Activated naive CD4-positive, alpha-beta T cell treated with anti-CD3 and anti-CD28 coated beads for 36 hours (primary cell): ENCODE measurements at regions not wholly inside any gene's neighbourhood (a gene's known extent, or its start where the extent isn't known, plus 50 kb on each side); places are given as distances from the start of the nearest gene placed in this dataset.

ENCODE experiments used
- CTCF ChIA-PET: fragments of 350-600 bp; sonication (Branson Sonifier 250); formaldehyde crosslinking; loops from one replicate; lab custom pipeline; 2021; ENCODE audit warnings: antibody characterized with exemption; lab: Charles Lee
- DNase-seq: peaks from one replicate; pipeline ENCODE4 v3.0.0-alpha.2; 2020
- H3K27ac Mint-ChIP-seq: one replicate; pipeline ENCODE4 v1.8.0; 2021; ENCODE audit warnings: mild to moderate bottlenecking, mixed read lengths
- H3K27me3 Mint-ChIP-seq: one replicate; pipeline ENCODE4 v1.8.0; 2021; ENCODE audit warnings: low read depth, mixed read lengths
- H3K36me3 Mint-ChIP-seq: one replicate; pipeline ENCODE4 v1.8.0; 2021; ENCODE audit warnings: low read depth, mixed read lengths
- H3K4me1 Mint-ChIP-seq: one replicate; pipeline ENCODE4 v1.8.0; 2021; ENCODE audit warnings: low read depth, mixed read lengths
- H3K4me3 Mint-ChIP-seq: one replicate; pipeline ENCODE4 v1.8.0; 2021; ENCODE audit warnings: mild to moderate bottlenecking, moderate library complexity, mixed read lengths
- H3K9me3 Mint-ChIP-seq: one replicate; pipeline ENCODE4 v1.8.0; 2021; ENCODE audit warnings: mixed read lengths
- intact Hi-C: fragments of 100-400 bp; cut with micrococcal nuclease; formaldehyde crosslinking; loops from one replicate; pipeline ENCODE4 v1.15.1; 2023

DNA sequence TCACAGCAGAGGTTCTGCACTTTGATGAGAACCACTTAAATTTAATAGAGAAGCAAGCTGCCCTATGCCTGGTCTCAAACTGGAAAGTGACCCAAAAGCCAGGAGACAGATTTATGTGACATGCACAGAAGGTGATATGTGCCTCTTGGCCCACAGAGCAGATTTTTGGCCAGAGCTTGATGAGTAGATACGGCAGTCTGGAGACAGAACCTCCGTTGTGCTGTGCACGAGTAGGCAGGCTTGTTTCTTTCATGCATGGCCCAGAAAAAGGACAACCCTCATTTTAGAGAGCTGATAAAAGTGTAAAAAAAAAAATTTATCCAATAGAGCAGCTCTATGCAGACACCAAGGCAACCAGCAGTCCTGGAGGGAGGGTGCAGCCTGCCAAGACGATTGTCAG lies 423.1 kb downstream of the CNTN6 start:
- CTCF ChIA-PET = interaction anchor here (0.6 kb wide), 2 partner anchors 75 to 133 kb away, joined by 5 to 7 read pairs; no protein-coding TSS in a partner anchor
- no peak overlapping the region for H3K27ac Mint-ChIP-seq
- intact Hi-C loops = no loop called here
- no peaks in the 10 kb centered on the region for H3K27me3 Mint-ChIP-seq
- no peak overlapping the region for H3K4me3 Mint-ChIP-seq
- DNase-seq = no peak
- peaks cover 6% of the 10 kb centered on the region for H3K9me3 Mint-ChIP-seq
- no peaks in the 10 kb centered on the region for H3K36me3 Mint-ChIP-seq
- H3K4me1 Mint-ChIP-seq = no peaks in the 10 kb centered on the region

DNA sequence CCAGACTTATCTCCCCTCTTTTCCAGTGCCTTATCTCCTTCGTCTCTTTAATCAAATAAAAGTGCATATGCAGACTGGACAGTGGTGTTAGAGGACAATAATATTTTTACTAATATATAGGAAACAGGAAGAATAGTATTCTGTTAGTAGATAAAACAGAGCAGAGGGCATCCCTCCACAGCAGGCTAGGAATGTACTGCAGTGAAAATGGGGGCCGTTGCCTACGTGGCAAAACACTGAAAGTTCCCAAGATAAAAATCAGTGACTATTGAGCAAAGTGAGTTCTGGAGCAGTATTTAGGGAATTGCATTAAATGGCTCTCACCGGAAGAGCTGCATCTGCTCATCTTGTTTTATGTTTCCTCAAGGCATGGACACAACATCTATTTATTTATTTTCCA lies 435.0 kb downstream of the CNTN6 start:
- CTCF ChIA-PET = no interaction called here
- Mint-ChIP-seq H3K4me1 (no peaks in the 10 kb centered on the region), H3K36me3 (no peaks in the 10 kb centered on the region), H3K4me3 (no peak overlapping the region), H3K9me3 (peaks cover 10% of the 10 kb centered on the region), H3K27ac (no peak overlapping the region), H3K27me3 (no peaks in the 10 kb centered on the region)
- no peak for DNase-seq
- intact Hi-C loops = no loop called here

GRCh38 chr3:1528621-1529020 lies 435.8 kb downstream of the CNTN6 start:
- H3K4me3 Mint-ChIP-seq = no peak overlapping the region
- no peak overlapping the region for H3K27ac Mint-ChIP-seq
- no peaks in the 10 kb centered on the region for H3K36me3 Mint-ChIP-seq
- H3K27me3 Mint-ChIP-seq = no peaks in the 10 kb centered on the region
- DNase-seq = no peak
- CTCF ChIA-PET = interaction anchor here (0.7 kb wide), 1 partner anchor 10 kb away, joined by 5 read pairs; no protein-coding TSS in a partner anchor
- H3K9me3 Mint-ChIP-seq = peaks cover 5% of the 10 kb centered on the region
- H3K4me1 Mint-ChIP-seq = no peaks in the 10 kb centered on the region
- intact Hi-C loops = no loop called here

GRCh38 chr3:1529676-1530075 lies 436.9 kb downstream of the CNTN6 start:
- Mint-ChIP-seq H3K27me3 (no peaks in the 10 kb centered on the region), H3K36me3 (no peaks in the 10 kb centered on the region), H3K4me3 (no peak overlapping the region), H3K4me1 (no peaks in the 10 kb centered on the region), H3K9me3 (peaks cover 5% of the 10 kb centered on the region), H3K27ac (no peak overlapping the region)
- intact Hi-C loops = no loop called here
- DNase-seq = no peak
- CTCF ChIA-PET = no interaction called here

GRCh38 chr3:1531981-1532380 lies 439.2 kb downstream of the CNTN6 start:
- no peak for DNase-seq
- Mint-ChIP-seq H3K27me3 (no peaks in the 10 kb centered on the region), H3K27ac (no peak overlapping the region), H3K4me1 (no peaks in the 10 kb centered on the region), H3K4me3 (no peak overlapping the region), H3K36me3 (no peaks in the 10 kb centered on the region), H3K9me3 (peaks cover 4% of the 10 kb centered on the region)
- intact Hi-C loops = no loop called here
- CTCF ChIA-PET = no interaction called here

- Mint-ChIP-seq H3K4me1 (no peaks in the 10 kb centered on the region), H3K27ac (no peak overlapping the region), H3K36me3 (no peaks in the 10 kb centered on the region), H3K9me3 (peaks cover 6% of the 10 kb centered on the region), H3K27me3 (no peaks in the 10 kb centered on the region), H3K4me3 (no peak overlapping the region)
- intact Hi-C loops = no loop called here
- CTCF ChIA-PET = no interaction called here
- no peak for DNase-seq
Measured at GRCh38 chr3:1532935-1533606, 440.2 kb downstream of the CNTN6 start.

DNA sequence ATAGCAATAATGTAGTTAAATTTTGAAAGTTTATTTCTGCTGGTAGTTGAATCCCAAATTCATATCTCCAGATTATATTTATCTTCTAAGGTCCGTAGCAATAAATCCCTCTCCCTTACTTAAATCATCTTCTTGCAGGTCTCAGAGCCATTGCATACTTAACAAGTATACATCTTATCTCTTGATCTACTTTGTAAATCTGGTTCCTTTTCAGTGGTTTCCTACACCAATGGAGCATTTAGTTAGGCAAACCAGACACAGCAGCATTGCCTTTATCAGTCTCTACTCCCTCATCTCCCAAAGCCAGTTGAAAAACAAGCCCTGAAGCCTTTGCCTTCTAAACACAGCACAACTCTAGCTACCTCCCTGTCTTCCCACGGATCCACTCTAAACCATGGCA lies 440.9 kb downstream of the CNTN6 start:
- Mint-ChIP-seq H3K36me3 (no peaks in the 10 kb centered on the region), H3K27me3 (no peaks in the 10 kb centered on the region), H3K4me1 (no peaks in the 10 kb centered on the region), H3K27ac (no peak overlapping the region), H3K9me3 (peaks cover 5% of the 10 kb centered on the region), H3K4me3 (no peak overlapping the region)
- CTCF ChIA-PET = no interaction called here
- intact Hi-C loops = no loop called here
- no peak for DNase-seq

DNA sequence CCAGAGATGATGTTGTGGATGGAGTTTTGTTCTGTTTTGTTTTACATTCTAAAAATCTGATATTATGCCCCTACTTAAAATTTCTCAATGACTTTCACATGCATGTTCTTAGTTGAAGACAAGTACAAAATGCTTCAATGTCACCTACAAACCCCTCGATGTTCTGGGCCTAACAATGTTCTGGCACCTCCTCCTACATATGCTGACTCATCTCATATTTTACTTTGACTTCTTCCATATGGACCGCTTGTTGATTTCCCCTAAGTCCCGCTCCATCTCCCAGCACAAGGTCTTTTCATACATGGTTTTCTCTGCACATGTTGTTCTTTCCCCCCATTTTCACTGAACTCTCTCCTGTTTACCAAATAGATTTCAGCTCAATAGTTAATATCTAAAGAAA lies 441.4 kb downstream of the CNTN6 start:
- no peak overlapping the region for H3K4me3 Mint-ChIP-seq
- H3K36me3 Mint-ChIP-seq = no peaks in the 10 kb centered on the region
- DNase-seq = no peak
- no peak overlapping the region for H3K27ac Mint-ChIP-seq
- CTCF ChIA-PET = no interaction called here
- H3K27me3 Mint-ChIP-seq = no peaks in the 10 kb centered on the region
- peaks cover 7% of the 10 kb centered on the region for H3K9me3 Mint-ChIP-seq
- H3K4me1 Mint-ChIP-seq = no peaks in the 10 kb centered on the region
- intact Hi-C loops = no loop called here

GRCh38 chr3:1535361-1535760 lies 442.5 kb downstream of the CNTN6 start:
- CTCF ChIA-PET = no interaction called here
- Mint-ChIP-seq H3K4me3 (no peak overlapping the region), H3K9me3 (peaks cover 9% of the 10 kb centered on the region), H3K27ac (no peak overlapping the region), H3K4me1 (no peaks in the 10 kb centered on the region), H3K27me3 (no peaks in the 10 kb centered on the region), H3K36me3 (no peaks in the 10 kb centered on the region)
- no peak for DNase-seq
- intact Hi-C loops = no loop called here

- no peaks in the 10 kb centered on the region for H3K36me3 Mint-ChIP-seq
- H3K9me3 Mint-ChIP-seq = peaks cover 9% of the 10 kb centered on the region
- H3K27me3 Mint-ChIP-seq = no peaks in the 10 kb centered on the region
- no peak overlapping the region for H3K27ac Mint-ChIP-seq
- H3K4me3 Mint-ChIP-seq = no peak overlapping the region
- no peak for DNase-seq
- no peaks in the 10 kb centered on the region for H3K4me1 Mint-ChIP-seq
- intact Hi-C loops = no loop called here
- CTCF ChIA-PET = no interaction called here
Measured at GRCh38 chr3:1540686-1541085, 447.9 kb downstream of the CNTN6 start.

GRCh38 chr3:1551741-1552140 lies 458.9 kb downstream of the CNTN6 start:
- no peaks in the 10 kb centered on the region for H3K9me3 Mint-ChIP-seq
- CTCF ChIA-PET = no interaction called here
- no peaks in the 10 kb centered on the region for H3K4me1 Mint-ChIP-seq
- DNase-seq = no peak
- no peaks in the 10 kb centered on the region for H3K36me3 Mint-ChIP-seq
- no peaks in the 10 kb centered on the region for H3K27me3 Mint-ChIP-seq
- no peak overlapping the region for H3K4me3 Mint-ChIP-seq
- intact Hi-C loops = no loop called here
- no peak overlapping the region for H3K27ac Mint-ChIP-seq

- Mint-ChIP-seq H3K27ac (no peak overlapping the region), H3K27me3 (no peaks in the 10 kb centered on the region), H3K36me3 (no peaks in the 10 kb centered on the region), H3K4me3 (no peak overlapping the region), H3K4me1 (no peaks in the 10 kb centered on the region), H3K9me3 (no peaks in the 10 kb centered on the region)
- DNase-seq = no peak
- CTCF ChIA-PET = interaction anchor here (0.5 kb wide), 1 partner anchor 824 kb away, joined by 3 read pairs; no protein-coding TSS in a partner anchor
- intact Hi-C loops = no loop called here
Measured at GRCh38 chr3:1552831-1553230, 460.0 kb downstream of the CNTN6 start.

DNA sequence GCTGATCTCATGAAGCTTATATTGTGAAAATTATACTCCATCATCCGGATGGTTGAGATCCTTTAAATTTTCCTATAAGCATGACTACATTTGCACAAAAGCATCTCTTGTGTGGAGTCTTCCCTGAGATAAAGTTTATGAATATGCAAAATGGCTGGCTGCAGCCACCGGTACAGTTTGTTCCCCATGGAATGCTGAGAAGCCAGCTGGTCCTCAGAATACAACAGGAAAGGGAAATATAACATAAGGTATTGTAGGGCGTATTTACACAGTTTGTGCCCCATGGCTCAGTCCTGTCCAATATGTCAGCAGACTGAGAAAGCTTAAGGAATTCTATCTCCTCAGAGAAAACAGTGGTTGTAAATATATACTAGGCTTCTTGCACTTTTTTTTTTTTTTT lies 468.6 kb downstream of the CNTN6 start:
- Mint-ChIP-seq H3K27me3 (no peaks in the 10 kb centered on the region), H3K9me3 (no peaks in the 10 kb centered on the region), H3K27ac (no peak overlapping the region), H3K36me3 (no peaks in the 10 kb centered on the region), H3K4me1 (no peaks in the 10 kb centered on the region), H3K4me3 (no peak overlapping the region)
- no peak for DNase-seq
- intact Hi-C loops = no loop called here
- CTCF ChIA-PET = no interaction called here
